ENCODE measurements at regions not wholly inside any gene's neighbourhood (a gene's known extent, or its start where the extent isn't known, plus 50 kb on each side); places are given as distances from the start of the nearest gene placed in this dataset.

DNA sequence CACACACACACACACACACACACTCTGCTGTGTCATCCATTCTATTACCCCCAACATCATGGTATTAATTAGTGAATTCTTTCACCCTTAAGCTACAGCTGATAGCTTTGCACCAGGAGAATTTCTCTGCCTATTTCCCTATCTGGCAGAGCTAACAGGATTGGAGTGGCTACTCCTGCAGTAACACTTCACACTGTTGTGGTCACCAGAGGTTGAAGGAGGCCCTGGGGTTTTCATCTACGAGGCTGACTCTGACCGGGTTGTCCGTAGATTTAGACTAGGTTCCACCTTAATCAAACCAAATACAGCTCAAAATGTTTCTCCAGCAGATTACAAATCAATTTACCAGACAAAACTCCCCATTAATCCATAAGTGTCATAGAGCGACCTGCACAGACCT is 69.2 kb upstream of the RIPOR2 start:
- ATAC-seq, result no peak
- TF ChIP-seq ZNF70 (CRISPR knock-in tag; IDR thresholded peaks at IDR 0.05) (no peak), ZC3H10 (CRISPR knock-in tag; IDR thresholded peaks at IDR 0.05) (no peak), PPARA (CRISPR knock-in tag; IDR thresholded peaks at IDR 0.05; ENCODE audit: borderline replicate concordance) (no peak), GLIS3 (CRISPR knock-in tag; IDR thresholded peaks at IDR 0.05) (no peak), ZNF565 (CRISPR knock-in tag; conservative IDR thresholded peaks at IDR 0.05; ENCODE audit: low read depth) (no peak), ARNTL (CRISPR knock-in tag; IDR thresholded peaks at IDR 0.05; ENCODE audit: borderline replicate concordance, low read depth) (no peak), TOX (CRISPR knock-in tag; IDR thresholded peaks at IDR 0.05; ENCODE audit: borderline replicate concordance) (no peak), OSR1 (CRISPR knock-in tag; IDR thresholded peaks at IDR 0.05) (no peak), ZFP30 (CRISPR knock-in tag; IDR thresholded peaks at IDR 0.05) (no peak), ISL1 (CRISPR knock-in tag; IDR thresholded peaks at IDR 0.05) (no peak), RARB (CRISPR knock-in tag; IDR thresholded peaks at IDR 0.05) (no peak), SNAI2 (CRISPR knock-in tag; IDR thresholded peaks at IDR 0.05) (no peak)
- TF ChIP-seq, protein P1, sequence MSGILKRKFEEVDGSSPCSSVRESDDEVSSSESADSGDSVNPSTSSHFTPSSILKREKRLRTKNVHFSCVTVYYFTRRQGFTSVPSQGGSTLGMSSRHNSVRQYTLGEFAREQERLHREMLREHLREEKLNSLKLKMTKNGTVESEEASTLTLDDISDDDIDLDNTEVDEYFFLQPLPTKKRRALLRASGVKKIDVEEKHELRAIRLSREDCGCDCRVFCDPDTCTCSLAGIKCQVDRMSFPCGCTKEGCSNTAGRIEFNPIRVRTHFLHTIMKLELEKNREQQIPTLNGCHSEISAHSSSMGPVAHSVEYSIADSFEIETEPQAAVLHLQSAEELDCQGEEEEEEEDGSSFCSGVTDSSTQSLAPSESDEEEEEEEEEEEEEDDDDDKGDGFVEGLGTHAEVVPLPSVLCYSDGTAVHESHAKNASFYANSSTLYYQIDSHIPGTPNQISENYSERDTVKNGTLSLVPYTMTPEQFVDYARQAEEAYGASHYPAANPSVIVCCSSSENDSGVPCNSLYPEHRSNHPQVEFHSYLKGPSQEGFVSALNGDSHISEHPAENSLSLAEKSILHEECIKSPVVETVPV (CRISPR knock-in tag; IDR thresholded peaks at IDR 0.05), result no peak
- TF ChIP-seq, protein P2, sequence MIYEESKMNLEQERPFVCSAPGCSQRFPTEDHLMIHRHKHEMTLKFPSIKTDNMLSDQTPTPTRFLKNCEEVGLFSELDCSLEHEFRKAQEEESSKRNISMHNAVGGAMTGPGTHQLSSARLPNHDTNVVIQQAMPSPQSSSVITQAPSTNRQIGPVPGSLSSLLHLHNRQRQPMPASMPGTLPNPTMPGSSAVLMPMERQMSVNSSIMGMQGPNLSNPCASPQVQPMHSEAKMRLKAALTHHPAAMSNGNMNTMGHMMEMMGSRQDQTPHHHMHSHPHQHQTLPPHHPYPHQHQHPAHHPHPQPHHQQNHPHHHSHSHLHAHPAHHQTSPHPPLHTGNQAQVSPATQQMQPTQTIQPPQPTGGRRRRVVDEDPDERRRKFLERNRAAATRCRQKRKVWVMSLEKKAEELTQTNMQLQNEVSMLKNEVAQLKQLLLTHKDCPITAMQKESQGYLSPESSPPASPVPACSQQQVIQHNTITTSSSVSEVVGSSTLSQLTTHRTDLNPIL (CRISPR knock-in tag; IDR thresholded peaks at IDR 0.05; ENCODE audit: low read depth), result no peak
- TF ChIP-seq, protein P3, sequence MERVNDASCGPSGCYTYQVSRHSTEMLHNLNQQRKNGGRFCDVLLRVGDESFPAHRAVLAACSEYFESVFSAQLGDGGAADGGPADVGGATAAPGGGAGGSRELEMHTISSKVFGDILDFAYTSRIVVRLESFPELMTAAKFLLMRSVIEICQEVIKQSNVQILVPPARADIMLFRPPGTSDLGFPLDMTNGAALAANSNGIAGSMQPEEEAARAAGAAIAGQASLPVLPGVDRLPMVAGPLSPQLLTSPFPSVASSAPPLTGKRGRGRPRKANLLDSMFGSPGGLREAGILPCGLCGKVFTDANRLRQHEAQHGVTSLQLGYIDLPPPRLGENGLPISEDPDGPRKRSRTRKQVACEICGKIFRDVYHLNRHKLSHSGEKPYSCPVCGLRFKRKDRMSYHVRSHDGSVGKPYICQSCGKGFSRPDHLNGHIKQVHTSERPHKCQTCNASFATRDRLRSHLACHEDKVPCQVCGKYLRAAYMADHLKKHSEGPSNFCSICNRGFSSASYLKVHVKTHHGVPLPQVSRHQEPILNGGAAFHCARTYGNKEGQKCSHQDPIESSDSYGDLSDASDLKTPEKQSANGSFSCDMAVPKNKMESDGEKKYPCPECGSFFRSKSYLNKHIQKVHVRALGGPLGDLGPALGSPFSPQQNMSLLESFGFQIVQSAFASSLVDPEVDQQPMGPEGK (CRISPR knock-in tag; IDR thresholded peaks at IDR 0.05; ENCODE audit: borderline replicate concordance), result no peak
- TF ChIP-seq, protein P4, sequence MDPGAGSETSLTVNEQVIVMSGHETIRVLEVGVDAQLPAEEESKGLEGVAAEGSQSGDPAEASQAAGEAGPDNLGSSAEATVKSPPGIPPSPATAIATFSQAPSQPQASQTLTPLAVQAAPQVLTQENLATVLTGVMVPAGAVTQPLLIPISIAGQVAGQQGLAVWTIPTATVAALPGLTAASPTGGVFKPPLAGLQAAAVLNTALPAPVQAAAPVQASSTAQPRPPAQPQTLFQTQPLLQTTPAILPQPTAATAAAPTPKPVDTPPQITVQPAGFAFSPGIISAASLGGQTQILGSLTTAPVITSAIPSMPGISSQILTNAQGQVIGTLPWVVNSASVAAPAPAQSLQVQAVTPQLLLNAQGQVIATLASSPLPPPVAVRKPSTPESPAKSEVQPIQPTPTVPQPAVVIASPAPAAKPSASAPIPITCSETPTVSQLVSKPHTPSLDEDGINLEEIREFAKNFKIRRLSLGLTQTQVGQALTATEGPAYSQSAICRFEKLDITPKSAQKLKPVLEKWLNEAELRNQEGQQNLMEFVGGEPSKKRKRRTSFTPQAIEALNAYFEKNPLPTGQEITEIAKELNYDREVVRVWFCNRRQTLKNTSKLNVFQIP (CRISPR knock-in tag; IDR thresholded peaks at IDR 0.05; ENCODE audit: borderline replicate concordance, low read depth), result no peak
- TF ChIP-seq, protein P5, sequence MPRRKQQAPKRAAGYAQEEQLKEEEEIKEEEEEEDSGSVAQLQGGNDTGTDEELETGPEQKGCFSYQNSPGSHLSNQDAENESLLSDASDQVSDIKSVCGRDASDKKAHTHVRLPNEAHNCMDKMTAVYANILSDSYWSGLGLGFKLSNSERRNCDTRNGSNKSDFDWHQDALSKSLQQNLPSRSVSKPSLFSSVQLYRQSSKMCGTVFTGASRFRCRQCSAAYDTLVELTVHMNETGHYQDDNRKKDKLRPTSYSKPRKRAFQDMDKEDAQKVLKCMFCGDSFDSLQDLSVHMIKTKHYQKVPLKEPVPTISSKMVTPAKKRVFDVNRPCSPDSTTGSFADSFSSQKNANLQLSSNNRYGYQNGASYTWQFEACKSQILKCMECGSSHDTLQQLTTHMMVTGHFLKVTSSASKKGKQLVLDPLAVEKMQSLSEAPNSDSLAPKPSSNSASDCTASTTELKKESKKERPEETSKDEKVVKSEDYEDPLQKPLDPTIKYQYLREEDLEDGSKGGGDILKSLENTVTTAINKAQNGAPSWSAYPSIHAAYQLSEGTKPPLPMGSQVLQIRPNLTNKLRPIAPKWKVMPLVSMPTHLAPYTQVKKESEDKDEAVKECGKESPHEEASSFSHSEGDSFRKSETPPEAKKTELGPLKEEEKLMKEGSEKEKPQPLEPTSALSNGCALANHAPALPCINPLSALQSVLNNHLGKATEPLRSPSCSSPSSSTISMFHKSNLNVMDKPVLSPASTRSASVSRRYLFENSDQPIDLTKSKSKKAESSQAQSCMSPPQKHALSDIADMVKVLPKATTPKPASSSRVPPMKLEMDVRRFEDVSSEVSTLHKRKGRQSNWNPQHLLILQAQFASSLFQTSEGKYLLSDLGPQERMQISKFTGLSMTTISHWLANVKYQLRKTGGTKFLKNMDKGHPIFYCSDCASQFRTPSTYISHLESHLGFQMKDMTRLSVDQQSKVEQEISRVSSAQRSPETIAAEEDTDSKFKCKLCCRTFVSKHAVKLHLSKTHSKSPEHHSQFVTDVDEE (CRISPR knock-in tag; IDR thresholded peaks at IDR 0.05), result no peak

DNA sequence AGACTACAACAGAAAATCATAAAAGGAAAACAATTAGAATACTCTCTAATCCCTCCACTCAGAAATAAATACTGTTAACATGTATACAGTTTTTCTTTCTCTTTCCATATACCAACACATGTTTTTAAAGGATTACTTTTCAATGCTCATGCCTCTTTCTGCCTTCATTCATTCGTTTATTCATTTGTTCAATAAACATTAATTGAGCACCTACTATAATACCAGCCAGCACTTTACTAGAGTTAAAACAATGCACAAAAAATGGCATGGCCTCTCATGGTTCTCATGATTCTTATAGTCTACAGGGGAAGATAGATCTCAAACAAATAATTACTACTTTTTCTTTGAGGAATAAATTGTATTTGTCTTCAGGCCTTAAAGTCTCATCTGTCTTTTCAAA is 70.3 kb upstream of the RIPOR2 start:
- ATAC-seq, result no peak

More for the DNA sequence above, 70.3 kb upstream of the RIPOR2 start:
- TF ChIP-seq, protein P5 (CRISPR knock-in tag; IDR thresholded peaks at IDR 0.05), result no peak
- TF ChIP-seq ZC3H10 (CRISPR knock-in tag; IDR thresholded peaks at IDR 0.05), result no peak
- TF ChIP-seq ZFP3 (CRISPR knock-in tag; IDR thresholded peaks at IDR 0.05), result no peak
- no peak for TF ChIP-seq PPARA (CRISPR knock-in tag; IDR thresholded peaks at IDR 0.05; ENCODE audit: borderline replicate concordance)
- TF ChIP-seq ZNF565 (CRISPR knock-in tag; conservative IDR thresholded peaks at IDR 0.05; ENCODE audit: low read depth), result no peak
- TF ChIP-seq, protein P3 (CRISPR knock-in tag; IDR thresholded peaks at IDR 0.05; ENCODE audit: borderline replicate concordance), result no peak
- no peak for TF ChIP-seq GLIS3 (CRISPR knock-in tag; IDR thresholded peaks at IDR 0.05)
- TF ChIP-seq CSDC2 (CRISPR knock-in tag; IDR thresholded peaks at IDR 0.05), result no peak
- TF ChIP-seq, protein P1 (CRISPR knock-in tag; IDR thresholded peaks at IDR 0.05), result no peak
- TF ChIP-seq RARB (CRISPR knock-in tag; IDR thresholded peaks at IDR 0.05), result no peak
- TF ChIP-seq SNAI2 (CRISPR knock-in tag; IDR thresholded peaks at IDR 0.05), result no peak
- TF ChIP-seq TOX (CRISPR knock-in tag; IDR thresholded peaks at IDR 0.05; ENCODE audit: borderline replicate concordance), result no peak
- TF ChIP-seq, protein P4 (CRISPR knock-in tag; IDR thresholded peaks at IDR 0.05; ENCODE audit: borderline replicate concordance, low read depth), result no peak

Data from SK-N-SH treated with all-trans-retinoic acid at 6 μM for 48 hours (cell line).